Type B pancreatic cell (in vitro differentiated cells): ENCODE measurements at regions not wholly inside any gene's neighbourhood (a gene's known extent, or its start where the extent isn't known, plus 50 kb on each side); places are given as distances from the start of the nearest gene placed in this dataset.

Experiments used
- DNase-seq: peaks from one replicate; pipeline ENCODE4 v3.0.0; 2021; ENCODE audit warnings: mixed read lengths; ENCODE audit not compliant: unreplicated experiment; ENCODE audit errors: extremely low spot score
- H3K27ac Mint-ChIP-seq: 2 replicates; pipeline ENCODE4 v1.8.0; 2021; ENCODE audit warnings: mild to moderate bottlenecking, mixed read lengths
- H3K27me3 Mint-ChIP-seq: 2 replicates; pipeline ENCODE4 v1.8.0; 2021; ENCODE audit warnings: mixed read lengths
- H3K36me3 Mint-ChIP-seq: 2 replicates; pipeline ENCODE4 v1.8.0; 2021; ENCODE audit warnings: mixed read lengths
- H3K4me1 Mint-ChIP-seq: one replicate; pipeline ENCODE4 v1.8.0; 2021; ENCODE audit warnings: mixed read lengths; ENCODE audit not compliant: unreplicated experiment
- H3K4me3 Mint-ChIP-seq: 2 replicates; pipeline ENCODE4 v1.8.0; 2021; ENCODE audit warnings: mild to moderate bottlenecking, mixed read lengths
- H3K9me3 Mint-ChIP-seq: 2 replicates; pipeline ENCODE4 v1.8.0; 2021; ENCODE audit warnings: mixed read lengths
- TF ChIP-seq, protein P1 (sequence below): fragments of 200-600 bp; sonication (generic); conservative IDR thresholded peaks from 2 replicates; pipeline ENCODE4 v1.5.0; 2021; ENCODE audit warnings: antibody characterized with exemption, mild to moderate bottlenecking

DNA sequence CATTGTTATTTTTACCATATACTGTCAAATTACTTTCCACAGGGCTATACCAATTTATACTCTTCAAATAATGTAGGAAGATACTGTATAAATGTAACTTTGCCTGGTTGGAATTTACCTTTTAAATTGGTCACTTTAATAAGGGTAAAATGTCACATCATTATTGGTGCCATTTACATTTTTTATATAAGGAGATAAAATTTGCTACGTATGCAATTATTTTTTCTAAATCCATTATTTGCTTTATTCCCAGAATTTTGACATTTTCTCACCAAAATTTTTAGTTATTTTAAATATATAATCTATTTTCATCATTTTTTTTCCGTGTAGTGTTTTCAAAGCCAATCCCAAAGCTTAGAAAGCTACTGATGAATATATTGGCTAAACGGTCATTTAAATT lies 664.7 kb downstream of the KCNJ2 start:
- Mint-ChIP-seq H3K27me3 (no peaks in the 10 kb centered on the region), H3K4me3 (no peak overlapping the region)

GRCh38 chr17:70848785-70849184 lies 679.5 kb downstream of the KCNJ2 start:
- Mint-ChIP-seq H3K4me3 (no peak overlapping the region), H3K9me3 (peaks cover 10% of the 10 kb centered on the region), H3K4me1 (no peaks in the 10 kb centered on the region), H3K36me3 (no peaks in the 10 kb centered on the region), H3K27me3 (no peaks in the 10 kb centered on the region), H3K27ac (no peak overlapping the region)
- DNase-seq = no peak
- TF ChIP-seq, protein P1, sequence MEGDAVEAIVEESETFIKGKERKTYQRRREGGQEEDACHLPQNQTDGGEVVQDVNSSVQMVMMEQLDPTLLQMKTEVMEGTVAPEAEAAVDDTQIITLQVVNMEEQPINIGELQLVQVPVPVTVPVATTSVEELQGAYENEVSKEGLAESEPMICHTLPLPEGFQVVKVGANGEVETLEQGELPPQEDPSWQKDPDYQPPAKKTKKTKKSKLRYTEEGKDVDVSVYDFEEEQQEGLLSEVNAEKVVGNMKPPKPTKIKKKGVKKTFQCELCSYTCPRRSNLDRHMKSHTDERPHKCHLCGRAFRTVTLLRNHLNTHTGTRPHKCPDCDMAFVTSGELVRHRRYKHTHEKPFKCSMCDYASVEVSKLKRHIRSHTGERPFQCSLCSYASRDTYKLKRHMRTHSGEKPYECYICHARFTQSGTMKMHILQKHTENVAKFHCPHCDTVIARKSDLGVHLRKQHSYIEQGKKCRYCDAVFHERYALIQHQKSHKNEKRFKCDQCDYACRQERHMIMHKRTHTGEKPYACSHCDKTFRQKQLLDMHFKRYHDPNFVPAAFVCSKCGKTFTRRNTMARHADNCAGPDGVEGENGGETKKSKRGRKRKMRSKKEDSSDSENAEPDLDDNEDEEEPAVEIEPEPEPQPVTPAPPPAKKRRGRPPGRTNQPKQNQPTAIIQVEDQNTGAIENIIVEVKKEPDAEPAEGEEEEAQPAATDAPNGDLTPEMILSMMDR = no peak

More for the DNA sequence above, 664.7 kb downstream of the KCNJ2 start:
- Mint-ChIP-seq H3K36me3 (no peaks in the 10 kb centered on the region), H3K9me3 (no peaks in the 10 kb centered on the region), H3K27ac (no peak overlapping the region), H3K4me1 (no peaks in the 10 kb centered on the region)
- TF ChIP-seq, protein P1 = no peak
- DNase-seq = no peak

DNA sequence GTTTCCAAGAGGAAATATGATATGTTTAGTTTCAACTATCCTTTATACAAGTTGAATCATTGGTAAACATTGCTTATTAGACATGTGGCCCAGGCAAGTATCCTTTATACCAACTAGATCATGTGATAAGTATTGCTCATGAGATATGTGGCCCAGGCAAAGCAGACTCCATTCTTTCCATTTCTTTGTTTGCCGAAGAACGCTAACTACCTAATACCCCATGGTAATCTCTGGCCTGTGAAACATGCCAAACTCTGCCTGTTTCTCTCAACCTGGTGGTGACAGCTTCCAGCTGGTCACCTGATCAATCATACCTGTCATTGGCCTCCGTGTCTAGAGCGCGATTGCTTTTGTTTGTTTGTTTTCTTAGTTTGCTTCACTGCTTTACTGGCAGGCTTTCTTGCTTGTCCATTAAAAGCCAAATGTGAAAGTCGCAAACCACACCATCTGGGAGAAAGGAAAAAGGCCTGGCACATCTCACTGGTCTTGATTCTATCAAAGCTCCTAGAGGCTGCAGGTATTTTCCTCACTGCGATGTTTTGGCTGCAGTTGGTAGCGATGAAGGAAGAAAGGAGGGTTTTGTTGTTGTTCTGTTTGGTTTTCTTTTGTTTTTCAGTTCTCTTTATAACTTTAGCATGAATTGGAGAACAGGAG lies 686.2 kb downstream of the KCNJ2 start:
- Mint-ChIP-seq H3K4me3 (peak overlapping the region; percentile 25), H3K27ac (no peak overlapping the region), H3K36me3 (no peaks in the 10 kb centered on the region), H3K9me3 (peaks cover 4% of the 10 kb centered on the region), H3K27me3 (peaks cover 3% of the 10 kb centered on the region), H3K4me1 (peaks cover 7% of the 10 kb centered on the region)
- TF ChIP-seq, protein P1 = no peak
- no peak for DNase-seq

DNA sequence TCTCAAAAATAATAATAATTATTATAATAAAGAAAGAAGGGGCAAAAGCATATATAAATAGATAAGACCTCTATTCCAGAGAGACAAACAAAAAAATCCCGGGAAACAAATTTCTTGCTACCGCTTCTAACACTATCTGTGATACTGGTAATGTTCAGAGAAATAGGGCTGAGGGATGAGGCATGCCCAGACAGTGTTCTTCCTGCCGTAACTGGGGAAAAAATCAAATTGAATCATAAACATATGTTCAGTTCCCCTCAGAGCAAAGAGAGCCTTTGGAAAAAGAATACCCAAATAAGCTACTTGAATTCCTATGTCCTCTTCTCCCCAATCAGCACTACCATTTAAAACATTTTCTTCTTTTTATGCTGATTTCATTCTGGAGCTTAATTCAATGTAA lies 688.0 kb downstream of the KCNJ2 start:
- no peaks in the 10 kb centered on the region for H3K36me3 Mint-ChIP-seq
- peaks cover 3% of the 10 kb centered on the region for H3K27me3 Mint-ChIP-seq
- H3K4me3 Mint-ChIP-seq = no peak overlapping the region
- H3K9me3 Mint-ChIP-seq = peaks cover 6% of the 10 kb centered on the region
- no peak overlapping the region for H3K27ac Mint-ChIP-seq
- peaks cover 7% of the 10 kb centered on the region for H3K4me1 Mint-ChIP-seq
- TF ChIP-seq, protein P1 = no peak
- DNase-seq = no peak

- no peak for DNase-seq
- TF ChIP-seq, protein P1 = no peak
- Mint-ChIP-seq H3K27ac (no peak overlapping the region), H3K9me3 (peaks cover 6% of the 10 kb centered on the region), H3K4me3 (no peak overlapping the region), H3K27me3 (peaks cover 5% of the 10 kb centered on the region), H3K36me3 (no peaks in the 10 kb centered on the region), H3K4me1 (peaks cover 7% of the 10 kb centered on the region)
Measured at GRCh38 chr17:70859829-70860228, 690.5 kb downstream of the KCNJ2 start.
